GM23248 (cell line): ENCODE measurements at regions not wholly inside any gene's neighbourhood (a gene's known extent, or its start where the extent isn't known, plus 50 kb on each side); places are given as distances from the start of the nearest gene placed in this dataset.

Experiments used
- EZH2 ChIP-seq: fragments of 200-600 bp; sonication (generic); IDR thresholded peaks from 2 replicates; pipeline ENCODE4 v1.6.1; 2018; ENCODE audit warnings: antibody characterized with exemption, mild to moderate bottlenecking; ENCODE audit not compliant: insufficient read depth, poor library complexity, severe bottlenecking
- EZH2phosphoT487 ChIP-seq: fragments of 200-600 bp; sonication (generic); IDR thresholded peaks from 2 replicates; pipeline ENCODE4 v1.6.1; 2018; ENCODE audit warnings: antibody characterized with exemption, moderate library complexity, mild to moderate bottlenecking, low read depth; ENCODE audit not compliant: insufficient read depth

DNA sequence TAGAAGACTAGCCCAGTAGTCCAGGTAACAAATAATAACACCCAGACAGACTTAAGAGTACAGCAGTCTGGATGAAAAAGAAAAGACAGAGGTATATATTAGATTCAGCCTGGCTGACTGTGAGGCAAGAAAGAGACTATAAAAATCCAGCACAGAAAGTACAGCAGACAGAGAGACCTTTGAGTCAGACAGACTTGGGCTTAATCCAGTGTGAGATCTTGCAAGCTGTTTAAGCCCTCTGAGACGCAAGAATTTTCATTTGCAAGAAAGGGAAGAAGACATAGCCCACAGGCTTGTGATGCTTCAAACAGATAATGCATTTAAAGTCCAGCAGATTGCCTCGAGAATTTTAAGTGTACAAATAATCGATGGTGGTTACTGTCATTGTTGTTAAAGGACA lies 471.4 kb downstream of the LIG4 start:
- no peak for TF ChIP-seq EZH2phosphoT487
- no peak for TF ChIP-seq EZH2
